DMS 273 treated with DMSO at 0.1 percent for 48 hours (cell line): ENCODE measurements at regions not wholly inside any gene's neighbourhood (a gene's known extent, or its start where the extent isn't known, plus 50 kb on each side); places are given as distances from the start of the nearest gene placed in this dataset.

Experiments
- DNase-seq: peaks from one replicate; lab custom pipeline; 2025; lab: John Stamatoyannopoulos, UW

- DNase-seq, result no peak
These were observed 442.2 kb upstream of the CLINT1 start for GRCh38 chr5:158301186-158301585.

GRCh38 chr5:158300256-158300655 lies 441.3 kb upstream of the CLINT1 start:
- no peak for DNase-seq

GRCh38 chr5:158297002-158297527 lies 438.1 kb upstream of the CLINT1 start:
- no peak for DNase-seq

GRCh38 chr5:158294701-158295100 lies 435.8 kb upstream of the CLINT1 start:
- no peak for DNase-seq

GRCh38 chr5:158292981-158293380 lies 434.0 kb upstream of the CLINT1 start:
- DNase-seq, result no peak

GRCh38 chr5:158289967-158290366 lies 431.0 kb upstream of the CLINT1 start:
- no peak for DNase-seq

- DNase-seq, result no peak
These were observed 429.3 kb upstream of the CLINT1 start for GRCh38 chr5:158288272-158288657.

- DNase-seq, result no peak
These were observed 428.8 kb upstream of the CLINT1 start for GRCh38 chr5:158287643-158288271.

GRCh38 chr5:158286827-158287226 lies 427.9 kb upstream of the CLINT1 start:
- DNase-seq, result no peak

- no peak for DNase-seq
These were observed 426.8 kb upstream of the CLINT1 start for GRCh38 chr5:158285698-158286097.

GRCh38 chr5:158284242-158284641 lies 425.3 kb upstream of the CLINT1 start:
- no peak for DNase-seq

- no peak for DNase-seq
These were observed 424.5 kb upstream of the CLINT1 start for GRCh38 chr5:158283397-158283796.

- no peak for DNase-seq
These were observed 419.4 kb upstream of the CLINT1 start for GRCh38 chr5:158278216-158278925.

GRCh38 chr5:158277276-158277675 lies 418.3 kb upstream of the CLINT1 start:
- DNase-seq, result peak; percentile 19

- no peak for DNase-seq
These were observed 417.7 kb upstream of the CLINT1 start for GRCh38 chr5:158276692-158277091.

GRCh38 chr5:158275511-158275910 lies 416.6 kb upstream of the CLINT1 start:
- DNase-seq, result peak; percentile 83

GRCh38 chr5:158273035-158273434 lies 414.1 kb upstream of the CLINT1 start:
- no peak for DNase-seq

- no peak for DNase-seq
These were observed 413.5 kb upstream of the CLINT1 start for GRCh38 chr5:158272409-158272808.

GRCh38 chr5:158270996-158271554 lies 412.1 kb upstream of the CLINT1 start:
- no peak for DNase-seq

GRCh38 chr5:158268286-158268685 lies 409.3 kb upstream of the CLINT1 start:
- no peak for DNase-seq

GRCh38 chr5:158267228-158267627 lies 408.3 kb upstream of the CLINT1 start:
- DNase-seq, result no peak

GRCh38 chr5:158265931-158266700 lies 407.2 kb upstream of the CLINT1 start:
- DNase-seq, result no peak

GRCh38 chr5:158265346-158265745 lies 406.4 kb upstream of the CLINT1 start:
- no peak for DNase-seq
